Iris pigment epithelial cell (primary cell): ENCODE measurements at regions not wholly inside any gene's neighbourhood (a gene's known extent, or its start where the extent isn't known, plus 50 kb on each side); places are given as distances from the start of the nearest gene placed in this dataset.

Experiments
- DNase-seq: peaks from one replicate; pipeline ENCODE4 v3.0.0-alpha.2; 2011; ENCODE audit warnings: low read depth

GRCh38 chr20:7080472-7080871 is 313.0 kb downstream of the BMP2 start:
- DNase-seq: no peak

GRCh38 chr20:7085467-7085866 is 318.0 kb downstream of the BMP2 start:
- DNase-seq: peak; percentile 79

- DNase-seq: no peak
Observed at GRCh38 chr20:7087803-7088202, 320.3 kb downstream of the BMP2 start.

- DNase-seq: peak; percentile 76
Observed at GRCh38 chr20:7090001-7090400, 322.5 kb downstream of the BMP2 start.

- DNase-seq: no peak
Observed at GRCh38 chr20:7090811-7091210, 323.3 kb downstream of the BMP2 start.

GRCh38 chr20:7091655-7092054 is 324.2 kb downstream of the BMP2 start:
- no peak for DNase-seq

- DNase-seq: peak; percentile 62
Observed at GRCh38 chr20:7094438-7094997, 327.0 kb downstream of the BMP2 start.

GRCh38 chr20:7106910-7107309 is 339.4 kb downstream of the BMP2 start:
- no peak for DNase-seq

- DNase-seq: no peak
Observed at GRCh38 chr20:7108929-7109328, 341.4 kb downstream of the BMP2 start.

GRCh38 chr20:7113577-7114466 is 346.3 kb downstream of the BMP2 start:
- DNase-seq: peak; percentile 40

GRCh38 chr20:7123457-7123856 is 356.0 kb downstream of the BMP2 start:
- no peak for DNase-seq

GRCh38 chr20:7124120-7124519 is 356.6 kb downstream of the BMP2 start:
- DNase-seq: no peak

GRCh38 chr20:7136886-7137285 is 369.4 kb downstream of the BMP2 start:
- no peak for DNase-seq

GRCh38 chr20:7137395-7138151 is 370.1 kb downstream of the BMP2 start:
- no peak for DNase-seq

- peak; percentile 22 for DNase-seq
Observed at GRCh38 chr20:7144464-7144863, 377.0 kb downstream of the BMP2 start.

GRCh38 chr20:7146552-7147219 is 379.2 kb downstream of the BMP2 start:
- DNase-seq: no peak

GRCh38 chr20:7147220-7147601 is 379.7 kb downstream of the BMP2 start:
- DNase-seq: no peak

- peak; percentile 66 for DNase-seq
Observed at GRCh38 chr20:7151676-7152470, 384.4 kb downstream of the BMP2 start.

GRCh38 chr20:7155282-7155681 is 387.8 kb downstream of the BMP2 start:
- no peak for DNase-seq

GRCh38 chr20:7155794-7156193 is 388.3 kb downstream of the BMP2 start:
- DNase-seq: peak; percentile 14

- DNase-seq: peak; percentile 47
Observed at GRCh38 chr20:7159903-7160302, 392.4 kb downstream of the BMP2 start.

- peak; percentile 43 for DNase-seq
Observed at GRCh38 chr20:7161690-7162089, 394.2 kb downstream of the BMP2 start.
